ENCODE measurements at regions not wholly inside any gene's neighbourhood (a gene's known extent, or its start where the extent isn't known, plus 50 kb on each side); places are given as distances from the start of the nearest gene placed in this dataset.

DNA sequence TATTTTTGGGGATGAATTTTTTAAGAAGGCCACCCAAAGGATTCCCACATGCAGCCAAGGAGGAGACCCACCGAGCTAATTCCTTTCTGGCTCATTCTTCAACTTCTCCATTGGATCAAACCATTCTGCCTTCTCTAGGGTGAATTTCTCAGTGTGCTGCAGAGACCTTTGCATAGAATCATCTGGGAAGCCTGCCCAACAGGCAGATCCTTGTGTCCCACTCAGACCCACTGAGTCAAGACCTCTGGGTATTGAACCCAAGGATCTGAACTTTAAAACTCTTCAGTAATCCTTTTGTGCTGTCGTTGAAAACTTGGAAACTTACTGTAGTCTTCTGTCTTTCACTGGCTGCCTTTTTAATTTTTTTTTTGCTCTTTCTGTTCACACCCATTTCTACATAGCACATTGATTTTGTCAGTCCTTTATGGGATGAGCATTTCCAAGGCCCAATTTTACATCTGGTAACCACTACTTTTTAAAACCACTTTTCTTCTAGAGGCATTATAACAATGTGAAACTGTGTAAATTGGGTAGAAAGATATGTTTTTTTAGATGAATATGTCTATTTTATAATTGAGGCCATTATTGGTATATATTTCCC lies 120.2 kb downstream of the TSN start:
- Histone ChIP-seq H3K27me3 (ENCODE audit: control insufficient read depth in 2 of 2, insufficient read depth in 2 of 2, low read length in 2 of 2) (peaks cover 0 to 4% of the 10 kb centered on the region in 2 experiments; a peak in 2 of 5 replicates), H2AFZ (ENCODE audit: low read depth, low read length) (no peak overlapping the region), H3K36me3 (ENCODE audit: control insufficient read depth, insufficient read depth, low read length) (no peaks in the 10 kb centered on the region), H4K20me1 (replicated peaks; ENCODE audit: control insufficient read depth, insufficient read depth, low read length) (no peaks in the 10 kb centered on the region), H3K27ac (ENCODE audit: extremely low read depth, low read depth, low read length) (no peak overlapping the region), H3K79me2 (ENCODE audit: control insufficient read depth, insufficient read depth, low read length) (no peaks in the 10 kb centered on the region), H3K4me2 (ENCODE audit: insufficient read depth, low read length) (no peak overlapping the region), H3K9me3 (replicated peaks; ENCODE audit: control insufficient read depth, insufficient read depth, low read depth, low read length) (no peaks in the 10 kb centered on the region), H3K9me1 (ENCODE audit: control insufficient read depth, insufficient read depth, low read length) (no peaks in the 10 kb centered on the region), H3K9ac (ENCODE audit: insufficient read depth in 1 of 2, low read depth in 2 of 2, low read length in 2 of 2) (no peak overlapping the region), H3K4me1 (replicated peaks in 1 of 2; ENCODE audit: control insufficient read depth in 2 of 2, insufficient read depth in 2 of 2, low read length in 2 of 2) (no peaks in the 10 kb centered on the region), H3K4me3 (no peak overlapping the region)
- DNase-seq (ENCODE audit: extremely low read depth in 1 of 4, low spot score in 3 of 4) (no peak), ATAC-seq (no peak), FAIRE-seq (no peak)
- POLR2A ChIA-PET: no interaction called here
- in situ Hi-C loops (cut with MboI) (no loop called here), intact Hi-C loops (cut with micrococcal nuclease) (no loop called here)
- 0% methylated on average over 2 of the region's 2 CpGs for WGBS (ENCODE audit: insufficient coverage, low coverage, missing lambda C conversion rate)
- no peak for TF ChIP-seq TOE1 (IDR thresholded peaks at IDR 0.05; ENCODE audit: borderline replicate concordance)
- TF ChIP-seq TOE1 (CRISPR knock-in tag; IDR thresholded peaks at IDR 0.05; ENCODE audit: borderline replicate concordance, low read depth): no peak
- TF ChIP-seq ZNF507 (tag; conservative IDR thresholded peaks at IDR 0.05): no peak
- TF ChIP-seq SAP30 (IDR thresholded peaks at IDR 0.05; ENCODE audit: borderline replicate concordance, insufficient read depth, low read depth, low read length, poor library complexity, severe bottlenecking): no peak
- no peak for TF ChIP-seq ARID2 (IDR thresholded peaks at IDR 0.05)
- BruUV-seq (replicated peaks): no TSS peak
- CTCF ChIA-PET (ENCODE audit: low intra/inter-chr PET ratio): no interaction called here

DNA sequence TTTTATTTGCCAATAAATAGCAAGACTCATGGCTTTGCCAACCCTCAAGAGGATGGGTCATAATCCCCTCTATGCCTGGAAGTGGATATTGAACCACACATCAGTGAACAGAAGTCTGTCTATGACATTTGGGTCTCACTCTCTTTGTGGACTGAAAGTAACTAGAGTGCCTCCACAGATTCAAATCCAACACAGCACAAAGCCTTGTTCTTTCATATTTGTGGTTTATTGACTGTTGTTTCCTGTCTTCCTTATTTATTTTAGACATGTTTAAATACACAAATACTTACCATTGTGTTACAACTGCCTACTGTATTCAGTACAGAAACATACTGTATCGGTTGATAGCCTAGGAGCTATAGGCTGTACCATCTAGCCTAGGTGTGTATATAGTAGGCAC lies 121.9 kb downstream of the TSN start:
- ChIA-PET CTCF (ENCODE audit: low intra/inter-chr PET ratio) (no interaction called here), POLR2A (no interaction called here)
- Histone ChIP-seq H4K20me1 (replicated peaks; ENCODE audit: control insufficient read depth, insufficient read depth, low read length) (no peaks in the 10 kb centered on the region), H3K36me3 (ENCODE audit: control insufficient read depth, insufficient read depth, low read length) (no peaks in the 10 kb centered on the region), H3K79me2 (ENCODE audit: control insufficient read depth, insufficient read depth, low read length) (no peaks in the 10 kb centered on the region), H3K4me2 (ENCODE audit: insufficient read depth, low read length) (no peak overlapping the region), H3K4me3 (no peak overlapping the region), H3K4me1 (replicated peaks in 1 of 2; ENCODE audit: control insufficient read depth in 2 of 2, insufficient read depth in 2 of 2, low read length in 2 of 2) (no peaks in the 10 kb centered on the region), H3K27ac (ENCODE audit: extremely low read depth, low read depth, low read length) (no peak overlapping the region), H3K9me3 (replicated peaks; ENCODE audit: control insufficient read depth, insufficient read depth, low read depth, low read length) (no peaks in the 10 kb centered on the region), H3K9me1 (ENCODE audit: control insufficient read depth, insufficient read depth, low read length) (no peaks in the 10 kb centered on the region), H2AFZ (ENCODE audit: low read depth, low read length) (no peak overlapping the region), H3K27me3 (ENCODE audit: control insufficient read depth in 2 of 2, insufficient read depth in 2 of 2, low read length in 2 of 2) (peaks cover 0 to 11% of the 10 kb centered on the region in 2 experiments; a peak in 2 of 5 replicates), H3K9ac (ENCODE audit: insufficient read depth in 1 of 2, low read depth in 2 of 2, low read length in 2 of 2) (no peak overlapping the region)
- no peak for ATAC-seq
- 10% methylated on average over 1 of the region's 1 CpG for WGBS (ENCODE audit: insufficient coverage, low coverage, missing lambda C conversion rate)
- BruUV-seq (replicated peaks): no TSS peak
- intact Hi-C loops (cut with micrococcal nuclease) (no loop called here), in situ Hi-C loops (cut with MboI) (no loop called here)
- no peak for FAIRE-seq
- TF ChIP-seq ZNF780A (CRISPR knock-in tag; IDR thresholded peaks at IDR 0.05): no peak
- no peak for TF ChIP-seq ZEB2 (IDR thresholded peaks at IDR 0.05)
- no peak for TF ChIP-seq HDGF (IDR thresholded peaks at IDR 0.05)
- no peak for TF ChIP-seq POLR2AphosphoS2 (IDR thresholded peaks at IDR 0.05; ENCODE audit: low read length)
- TF ChIP-seq THAP12 (CRISPR knock-in tag; IDR thresholded peaks at IDR 0.05): no peak
- TF ChIP-seq TAF7 (tag; IDR thresholded peaks at IDR 0.05): no peak
- TF ChIP-seq GTF3C2 (IDR thresholded peaks at IDR 0.05; ENCODE audit: borderline replicate concordance, extremely low read depth, insufficient read length): no peak
- no peak for DNase-seq (ENCODE audit: extremely low read depth in 1 of 4, low spot score in 3 of 4)
